GM19025 (cell line): ENCODE measurements at regions not wholly inside any gene's neighbourhood (a gene's known extent, or its start where the extent isn't known, plus 50 kb on each side); places are given as distances from the start of the nearest gene placed in this dataset.
"Not testable (repeated sequence)": the region's sequence is repeated elsewhere in the genome, so short reads cannot be mapped to it uniquely, and the experiment has no call there.

ENCODE experiments used
- ATAC-seq: cut with Tn5 transposase; IDR thresholded peaks from one replicate; pipeline ENCODE4 v1.9.1; 2021; ENCODE audit warnings: mild to moderate bottlenecking, low read depth, moderate library complexity; ENCODE audit not compliant: unreplicated experiment

GRCh38 chr20:12555369-12555768 lies 453.4 kb upstream of the SPTLC3 start:
- no peak for ATAC-seq

GRCh38 chr20:12555849-12556248 lies 452.9 kb upstream of the SPTLC3 start:
- not testable (repeated sequence) for ATAC-seq

GRCh38 chr20:12557224-12557623 lies 451.5 kb upstream of the SPTLC3 start:
- no peak for ATAC-seq

GRCh38 chr20:12564979-12565378 lies 443.8 kb upstream of the SPTLC3 start:
- ATAC-seq = no peak

GRCh38 chr20:12566596-12566995 lies 442.2 kb upstream of the SPTLC3 start:
- ATAC-seq = no peak

- ATAC-seq = no peak
Observed at GRCh38 chr20:12570371-12570770, 438.4 kb upstream of the SPTLC3 start.

GRCh38 chr20:12573442-12573841 lies 435.3 kb upstream of the SPTLC3 start:
- ATAC-seq = no peak

- ATAC-seq = no peak
Observed at GRCh38 chr20:12575352-12576095, 433.2 kb upstream of the SPTLC3 start.

- ATAC-seq = no peak
Observed at GRCh38 chr20:12577213-12577612, 431.6 kb upstream of the SPTLC3 start.

GRCh38 chr20:12581644-12582289 lies 427.0 kb upstream of the SPTLC3 start:
- no peak for ATAC-seq

GRCh38 chr20:12582710-12583109 lies 426.1 kb upstream of the SPTLC3 start:
- ATAC-seq = not testable (repeated sequence)

- ATAC-seq = no peak
Observed at GRCh38 chr20:12591949-12592470, 416.8 kb upstream of the SPTLC3 start.

- no peak for ATAC-seq
Observed at GRCh38 chr20:12592756-12593155, 416.0 kb upstream of the SPTLC3 start.

- ATAC-seq = no peak
Observed at GRCh38 chr20:12593342-12593873, 415.4 kb upstream of the SPTLC3 start.

GRCh38 chr20:12594410-12595088 lies 414.2 kb upstream of the SPTLC3 start:
- no peak for ATAC-seq

GRCh38 chr20:12595841-12596240 lies 412.9 kb upstream of the SPTLC3 start:
- no peak for ATAC-seq

GRCh38 chr20:12596863-12597262 lies 411.9 kb upstream of the SPTLC3 start:
- ATAC-seq = no peak

- ATAC-seq = no peak
Observed at GRCh38 chr20:12597551-12597950, 411.2 kb upstream of the SPTLC3 start.

- no peak for ATAC-seq
Observed at GRCh38 chr20:12598894-12599293, 409.9 kb upstream of the SPTLC3 start.

GRCh38 chr20:12599494-12599893 lies 409.3 kb upstream of the SPTLC3 start:
- ATAC-seq = no peak

GRCh38 chr20:12605751-12606150 lies 403.0 kb upstream of the SPTLC3 start:
- no peak for ATAC-seq
